ENCODE measurements at regions not wholly inside any gene's neighbourhood (a gene's known extent, or its start where the extent isn't known, plus 50 kb on each side); places are given as distances from the start of the nearest gene placed in this dataset.
A peak's percentile ranks its signal among the peaks of the same experiment; 100 is the strongest.

DNA sequence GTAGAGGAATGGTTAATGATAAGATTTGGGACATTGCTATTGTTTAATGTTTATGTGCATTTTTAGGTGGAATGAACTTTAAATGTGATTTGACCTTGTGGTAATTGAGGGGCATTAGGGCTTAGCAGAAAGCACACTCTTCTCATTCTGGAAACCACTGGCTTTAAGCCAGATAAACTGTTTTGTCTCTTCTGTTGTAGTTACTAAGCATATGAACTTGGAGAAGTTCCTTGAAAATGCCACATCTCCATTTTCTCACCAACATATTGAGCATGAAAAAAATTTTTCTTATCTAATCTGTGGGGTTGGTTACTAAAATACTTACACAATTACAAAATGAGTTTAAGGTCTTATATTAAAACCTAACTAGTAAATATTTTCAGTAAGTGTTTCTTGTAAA lies 70.8 kb upstream of the FSHR start:
- Histone ChIP-seq H3K27ac (no peak overlapping the region), H3K9me3 (no peaks in the 10 kb centered on the region), H3K36me3 (no peaks in the 10 kb centered on the region), H3K4me1 (peaks cover 0 to 6% (median 0%) of the 10 kb centered on the region in 3 donors), H3K4me3 (no peak overlapping the region), H3K27me3 (no peaks in the 10 kb centered on the region)
- TF ChIP-seq, protein P1, sequence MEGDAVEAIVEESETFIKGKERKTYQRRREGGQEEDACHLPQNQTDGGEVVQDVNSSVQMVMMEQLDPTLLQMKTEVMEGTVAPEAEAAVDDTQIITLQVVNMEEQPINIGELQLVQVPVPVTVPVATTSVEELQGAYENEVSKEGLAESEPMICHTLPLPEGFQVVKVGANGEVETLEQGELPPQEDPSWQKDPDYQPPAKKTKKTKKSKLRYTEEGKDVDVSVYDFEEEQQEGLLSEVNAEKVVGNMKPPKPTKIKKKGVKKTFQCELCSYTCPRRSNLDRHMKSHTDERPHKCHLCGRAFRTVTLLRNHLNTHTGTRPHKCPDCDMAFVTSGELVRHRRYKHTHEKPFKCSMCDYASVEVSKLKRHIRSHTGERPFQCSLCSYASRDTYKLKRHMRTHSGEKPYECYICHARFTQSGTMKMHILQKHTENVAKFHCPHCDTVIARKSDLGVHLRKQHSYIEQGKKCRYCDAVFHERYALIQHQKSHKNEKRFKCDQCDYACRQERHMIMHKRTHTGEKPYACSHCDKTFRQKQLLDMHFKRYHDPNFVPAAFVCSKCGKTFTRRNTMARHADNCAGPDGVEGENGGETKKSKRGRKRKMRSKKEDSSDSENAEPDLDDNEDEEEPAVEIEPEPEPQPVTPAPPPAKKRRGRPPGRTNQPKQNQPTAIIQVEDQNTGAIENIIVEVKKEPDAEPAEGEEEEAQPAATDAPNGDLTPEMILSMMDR (IDR thresholded peaks at IDR 0.05): no peak
- TF ChIP-seq EP300 (IDR thresholded peaks at IDR 0.05) (no peak), POLR2AphosphoS5 (IDR thresholded peaks at IDR 0.05) (no peak)
- no peak for ATAC-seq

DNA sequence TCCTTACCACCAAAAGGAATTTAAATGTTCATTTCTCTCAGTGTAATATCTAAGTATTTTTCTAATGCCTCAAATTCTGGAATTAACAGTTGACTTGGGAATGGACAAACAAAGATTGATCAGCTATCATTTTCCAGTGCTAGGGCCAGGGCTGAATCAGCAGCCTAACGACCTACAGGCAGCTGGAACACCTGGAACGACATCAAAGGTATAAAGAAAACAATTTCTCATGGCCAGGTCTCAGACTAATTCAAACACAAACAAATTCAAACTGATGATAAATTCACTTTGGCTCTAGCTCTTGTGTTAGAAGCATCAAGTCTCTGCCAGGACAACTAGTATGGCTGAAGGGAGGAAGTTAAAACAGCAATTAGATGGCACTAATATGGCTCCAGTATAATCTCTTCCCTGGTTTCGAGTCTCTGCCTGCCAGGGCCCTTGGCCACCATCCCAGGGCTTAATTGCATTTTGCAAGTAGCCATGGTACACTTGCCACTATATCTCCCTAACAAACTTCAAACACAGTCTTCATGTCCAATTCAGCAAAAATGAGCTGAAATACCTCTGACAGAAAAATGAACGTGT lies 70.2 kb upstream of the FSHR start:
- no peak for TF ChIP-seq EP300 (IDR thresholded peaks at IDR 0.05)
- TF ChIP-seq POLR2AphosphoS5 (IDR thresholded peaks at IDR 0.05): no peak
- TF ChIP-seq POLR2A (IDR thresholded peaks at IDR 0.05): no peak
- TF ChIP-seq, protein P1 (IDR thresholded peaks at IDR 0.05): no peak
- ATAC-seq: no peak
- Histone ChIP-seq H3K27me3 (no peaks in the 10 kb centered on the region), H3K4me1 (peaks cover 0 to 6% (median 0%) of the 10 kb centered on the region in 3 donors), H3K36me3 (no peaks in the 10 kb centered on the region), H3K4me3 (no peak overlapping the region), H3K27ac (peak overlapping the region in 1 of 4 donors; percentile 3), H3K9me3 (no peaks in the 10 kb centered on the region)
- WGBS, 2 donors (ENCODE audit: low coverage in 1 of 2): 13 to 20% methylated on average over 4 of the region's 4 CpGs

DNA sequence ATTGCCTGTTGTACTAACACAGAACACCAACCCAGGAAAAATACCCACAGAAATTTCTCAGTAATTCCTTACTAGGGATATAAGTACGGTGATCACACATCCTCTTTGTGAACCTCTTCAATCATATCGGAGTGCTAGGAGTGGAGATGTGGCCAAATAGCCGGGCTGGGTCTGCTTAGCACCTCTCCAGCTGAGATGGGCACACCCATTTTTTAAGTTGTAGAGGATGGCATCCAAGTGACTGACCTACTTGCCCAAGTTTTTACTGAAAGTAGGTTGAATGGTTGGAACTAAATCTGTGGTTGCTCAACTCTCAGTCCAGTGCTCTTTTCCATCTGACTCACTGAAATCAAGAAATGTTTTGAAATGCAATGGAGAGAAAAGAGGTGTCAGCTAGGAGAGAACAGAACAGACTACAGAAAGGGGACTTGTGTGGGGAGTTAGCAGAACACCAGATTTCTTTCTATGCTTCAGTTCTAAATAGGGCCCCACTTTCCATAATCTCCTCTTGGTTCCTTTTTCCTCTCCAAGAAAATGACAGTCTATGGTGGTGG lies 68.7 kb upstream of the FSHR start:
- H3K9me3 ChIP-seq: no peaks in the 10 kb centered on the region
- no peak overlapping the region for H3K4me3 ChIP-seq
- peaks cover 0 to 6% (median 0%) of the 10 kb centered on the region in 3 donors for H3K4me1 ChIP-seq
- no peak for ATAC-seq
- H3K27ac ChIP-seq: no peak overlapping the region
- 32 to 64% methylated on average over 3 of the region's 3 CpGs for WGBS, 2 donors (ENCODE audit: low coverage in 1 of 2)
- H3K36me3 ChIP-seq: no peaks in the 10 kb centered on the region
- TF ChIP-seq POLR2AphosphoS5 (IDR thresholded peaks at IDR 0.05) (no peak), EP300 (IDR thresholded peaks at IDR 0.05) (no peak), POLR2A (IDR thresholded peaks at IDR 0.05) (no peak)
- TF ChIP-seq, protein P1 (IDR thresholded peaks at IDR 0.05): no peak
- H3K27me3 ChIP-seq: no peaks in the 10 kb centered on the region

DNA sequence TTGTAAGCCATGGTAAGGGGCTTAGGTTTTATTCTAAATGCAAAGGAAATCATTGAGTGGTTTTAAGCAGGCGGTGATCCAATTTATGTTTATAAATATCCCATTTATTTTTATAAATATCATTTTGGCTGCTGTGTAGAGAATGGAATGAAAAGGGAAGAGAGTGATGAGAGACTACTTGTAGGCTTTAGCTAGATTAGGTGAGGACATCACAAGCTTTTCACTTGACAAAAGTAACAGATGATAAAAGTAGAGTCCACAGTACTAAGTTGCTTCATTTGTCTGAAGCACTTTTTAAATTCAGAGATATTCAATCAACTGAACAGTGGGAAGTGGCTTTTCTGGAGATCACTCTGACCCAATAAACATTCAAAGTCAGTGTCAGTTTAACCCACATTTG lies 65.4 kb upstream of the FSHR start:
- H3K27me3 ChIP-seq: no peaks in the 10 kb centered on the region
- TF ChIP-seq EP300 (IDR thresholded peaks at IDR 0.05) (no peak), POLR2A (IDR thresholded peaks at IDR 0.05) (no peak), POLR2AphosphoS5 (IDR thresholded peaks at IDR 0.05) (no peak)
- TF ChIP-seq, protein P1 (IDR thresholded peaks at IDR 0.05): no peak
- H3K4me3 ChIP-seq: no peak overlapping the region
- ATAC-seq: no peak
- no peak overlapping the region for H3K27ac ChIP-seq
- H3K4me1 ChIP-seq: peaks cover 0 to 2% (median 0%) of the 10 kb centered on the region in 3 donors
- H3K9me3 ChIP-seq: peaks cover 0 to 3% (median 0%) of the 10 kb centered on the region in 3 donors
- WGBS, 2 donors (ENCODE audit: low coverage in 1 of 2): 75 to 100% methylated on average over 1 of the region's 1 CpG
- H3K36me3 ChIP-seq: no peaks in the 10 kb centered on the region

DNA sequence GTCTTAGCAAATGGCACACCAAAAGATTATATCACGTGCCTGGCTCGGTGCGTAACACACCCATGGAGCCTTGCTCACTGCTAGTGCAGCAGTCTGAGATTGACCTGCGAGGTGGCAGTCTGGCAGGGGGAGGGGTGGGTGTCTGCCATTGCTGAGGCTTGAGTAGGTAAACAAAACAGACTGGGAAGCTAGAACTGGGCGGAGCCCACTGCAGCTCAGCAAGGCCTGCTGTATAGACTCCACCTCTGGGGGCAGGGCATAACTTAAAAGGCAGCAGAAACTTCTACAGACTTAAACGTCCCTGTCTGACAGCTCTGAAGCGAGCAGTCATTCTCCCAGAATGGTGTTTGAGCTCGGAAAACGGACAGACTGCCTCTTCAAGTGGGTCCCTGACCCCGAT lies 55.9 kb upstream of the FSHR start:
- WGBS, 2 donors (ENCODE audit: low coverage in 1 of 2): 76 to 90% methylated on average over 3 to 4 of the region's 10 CpGs

More for the DNA sequence above, 55.9 kb upstream of the FSHR start:
- Histone ChIP-seq H3K27ac (no peak overlapping the region), H3K4me1 (no peaks in the 10 kb centered on the region), H3K36me3 (no peaks in the 10 kb centered on the region), H3K4me3 (no peak overlapping the region), H3K27me3 (no peaks in the 10 kb centered on the region), H3K9me3 (no peaks in the 10 kb centered on the region)
- TF ChIP-seq EP300 (IDR thresholded peaks at IDR 0.05) (no peak), POLR2A (IDR thresholded peaks at IDR 0.05) (no peak), POLR2AphosphoS5 (IDR thresholded peaks at IDR 0.05) (no peak)
- TF ChIP-seq, protein P1 (IDR thresholded peaks at IDR 0.05): no peak
- ATAC-seq: no peak
